Activated gamma-delta T cell treated with Interleukin-2 at 50 U/mL for 16 hours (primary cell): ENCODE measurements at regions not wholly inside any gene's neighbourhood (a gene's known extent, or its start where the extent isn't known, plus 50 kb on each side); places are given as distances from the start of the nearest gene placed in this dataset.
"Not testable (repeated sequence)": the region's sequence is repeated elsewhere in the genome, so short reads cannot be mapped to it uniquely, and the experiment has no call there.

ENCODE experiments used
- DNase-seq: peaks from one replicate; pipeline ENCODE4 v3.0.0-alpha.2; 2020

GRCh38 chr10:128178302-128178958, 52.2 kb upstream of the MKI67 start:
- peak; percentile 52 for DNase-seq

- peak; percentile 39 for DNase-seq
These were observed 54.6 kb upstream of the MKI67 start for GRCh38 chr10:128180843-128181242.

GRCh38 chr10:128185627-128186026, 59.4 kb upstream of the MKI67 start:
- DNase-seq: no peak

GRCh38 chr10:128186959-128187787, 61.0 kb upstream of the MKI67 start:
- DNase-seq: peak; percentile 51

GRCh38 chr10:128187788-128188185, 61.6 kb upstream of the MKI67 start:
- no peak for DNase-seq

GRCh38 chr10:128189176-128189575, 63.0 kb upstream of the MKI67 start:
- DNase-seq: no peak

GRCh38 chr10:128191847-128192246, 65.6 kb upstream of the MKI67 start:
- no peak for DNase-seq

GRCh38 chr10:128201826-128202225, 75.6 kb upstream of the MKI67 start:
- not testable (repeated sequence) for DNase-seq

- no peak for DNase-seq
These were observed 76.8 kb upstream of the MKI67 start for GRCh38 chr10:128203028-128203427.

- not testable (repeated sequence) for DNase-seq
These were observed 79.4 kb upstream of the MKI67 start for GRCh38 chr10:128205591-128205990.

GRCh38 chr10:128206676-128207075, 80.5 kb upstream of the MKI67 start:
- no peak for DNase-seq

GRCh38 chr10:128209862-128210214, 83.6 kb upstream of the MKI67 start:
- DNase-seq: no peak

- peak; percentile 75 for DNase-seq
These were observed 84.2 kb upstream of the MKI67 start for GRCh38 chr10:128210215-128211063.

- DNase-seq: no peak
These were observed 84.9 kb upstream of the MKI67 start for GRCh38 chr10:128211064-128211504.

- peak; percentile 81 for DNase-seq
These were observed 85.9 kb upstream of the MKI67 start for GRCh38 chr10:128211953-128212727.

- no peak for DNase-seq
These were observed 86.9 kb upstream of the MKI67 start for GRCh38 chr10:128213156-128213555.

- no peak for DNase-seq
These were observed 89.5 kb upstream of the MKI67 start for GRCh38 chr10:128215733-128216132.

- no peak for DNase-seq
These were observed 90.9 kb upstream of the MKI67 start for GRCh38 chr10:128217136-128217535.

GRCh38 chr10:128218161-128218560, 91.9 kb upstream of the MKI67 start:
- no peak for DNase-seq

- DNase-seq: no peak
These were observed 93.1 kb upstream of the MKI67 start for GRCh38 chr10:128219295-128219694.

GRCh38 chr10:128220021-128220420, 93.8 kb upstream of the MKI67 start:
- no peak for DNase-seq

GRCh38 chr10:128221117-128221516, 94.9 kb upstream of the MKI67 start:
- no peak for DNase-seq

- no peak for DNase-seq
These were observed 95.6 kb upstream of the MKI67 start for GRCh38 chr10:128221807-128222206.
